Esophagus squamous epithelium (tissue), 5 donors: ENCODE measurements at regions not wholly inside any gene's neighbourhood (a gene's known extent, or its start where the extent isn't known, plus 50 kb on each side); places are given as distances from the start of the nearest gene placed in this dataset.

Experiments
- DNase-seq: peaks from one replicate; lab custom pipeline; 2025; lab: John Stamatoyannopoulos, UW
- H3K27ac ChIP-seq, 4 donors: fragments of 200-600 bp; sonication (generic); one replicate each; pipeline ENCODE4 v1.5.1; 2016 to 2019; ENCODE audit warnings: mild to moderate bottlenecking in 1 of 4
- H3K27me3 ChIP-seq, 4 donors: fragments of 200-600 bp; sonication (generic); 1 replicate in 3 of 4; 2 replicates in 1 of 4; pipeline versions ENCODE4 v1.5.1 to v1.6.0; 2017 to 2021; ENCODE audit warnings: antibody characterized with exemption in 1 of 4
- H3K36me3 ChIP-seq, 3 donors: fragments of 200-600 bp; sonication (generic); one replicate each; pipeline ENCODE4 v1.5.1; 2016 to 2019
- H3K4me1 ChIP-seq, 3 donors: fragments of 200-600 bp; sonication (generic); one replicate each; pipeline ENCODE4 v1.5.1; 2017 to 2019
- H3K4me3 ChIP-seq, 4 donors: fragments of 200-600 bp; sonication (generic); 1 replicate in 3 of 4; 2 replicates in 1 of 4; pipeline ENCODE4 v1.5.1; 2016 to 2019; ENCODE audit warnings: mild to moderate bottlenecking in 2 of 4, moderate library complexity in 1 of 4
- H3K9me3 ChIP-seq, 3 donors: fragments of 200-600 bp; sonication (generic); one replicate each; pipeline ENCODE4 v1.5.1; 2016 to 2019
- POLR2A ChIP-seq, 4 donors: fragments of 450-650 bp; IDR thresholded peaks; one replicate each; pipeline ENCODE4 v1.6.1; 2017; ENCODE audit warnings: antibody characterized with exemption in 4 of 4, mild to moderate bottlenecking in 4 of 4, moderate library complexity in 3 of 4
- WGBS, 2 donors: methylation state at CpG; one replicate each; pipeline ENCODE4 v1.1.5; 2018; 5-methylcytosine and 5-hydroxymethylcytosine counted together
- intact Hi-C: fragments of 100-400 bp; cut with DNase I; formaldehyde crosslinking; loops from one replicate; pipeline ENCODE4 v1.15.0; 2022
- TF ChIP-seq, protein P1 (sequence below), 6 experiments: fragments of 450-650 bp in 4 of 6; fragments of 200-600 bp in 2 of 6; sonication (generic) in 2 of 6; IDR thresholded peaks; one replicate each; pipeline ENCODE4 v1.5.1; 2016 to 2019; ENCODE audit warnings: antibody characterized with exemption in 6 of 6, mild to moderate bottlenecking in 4 of 6, moderate library complexity in 4 of 6
- donor health status: DM: yes; HTN: yes; CAD: no.

- Histone ChIP-seq H3K4me1 (peaks cover 0 to 6% (median 0%) of the 10 kb centered on the region in 3 donors), H3K27me3 (no peaks in the 10 kb centered on the region), H3K36me3 (no peaks in the 10 kb centered on the region), H3K27ac (no peak overlapping the region), H3K9me3 (no peaks in the 10 kb centered on the region), H3K4me3 (no peak overlapping the region)
- no peak for DNase-seq
- WGBS, 2 donors = 57 to 89% methylated on average over 4 to 6 of the region's 6 CpGs
- TF ChIP-seq, protein P1, sequence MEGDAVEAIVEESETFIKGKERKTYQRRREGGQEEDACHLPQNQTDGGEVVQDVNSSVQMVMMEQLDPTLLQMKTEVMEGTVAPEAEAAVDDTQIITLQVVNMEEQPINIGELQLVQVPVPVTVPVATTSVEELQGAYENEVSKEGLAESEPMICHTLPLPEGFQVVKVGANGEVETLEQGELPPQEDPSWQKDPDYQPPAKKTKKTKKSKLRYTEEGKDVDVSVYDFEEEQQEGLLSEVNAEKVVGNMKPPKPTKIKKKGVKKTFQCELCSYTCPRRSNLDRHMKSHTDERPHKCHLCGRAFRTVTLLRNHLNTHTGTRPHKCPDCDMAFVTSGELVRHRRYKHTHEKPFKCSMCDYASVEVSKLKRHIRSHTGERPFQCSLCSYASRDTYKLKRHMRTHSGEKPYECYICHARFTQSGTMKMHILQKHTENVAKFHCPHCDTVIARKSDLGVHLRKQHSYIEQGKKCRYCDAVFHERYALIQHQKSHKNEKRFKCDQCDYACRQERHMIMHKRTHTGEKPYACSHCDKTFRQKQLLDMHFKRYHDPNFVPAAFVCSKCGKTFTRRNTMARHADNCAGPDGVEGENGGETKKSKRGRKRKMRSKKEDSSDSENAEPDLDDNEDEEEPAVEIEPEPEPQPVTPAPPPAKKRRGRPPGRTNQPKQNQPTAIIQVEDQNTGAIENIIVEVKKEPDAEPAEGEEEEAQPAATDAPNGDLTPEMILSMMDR (IDR thresholded peaks at IDR 0.05) = no peak
- no peak for TF ChIP-seq POLR2A (IDR thresholded peaks at IDR 0.05)
- intact Hi-C loops = no loop called here
These were observed 318.6 kb upstream of the CASK start for GRCh38 chrX:42242004-42242403.

GRCh38 chrX:42241421-42241820 is 318.1 kb upstream of the CASK start:
- no peak for DNase-seq
- Histone ChIP-seq H3K4me3 (no peak overlapping the region), H3K27me3 (no peaks in the 10 kb centered on the region), H3K4me1 (peaks cover 0 to 4% (median 0%) of the 10 kb centered on the region in 3 donors), H3K27ac (no peak overlapping the region), H3K9me3 (no peaks in the 10 kb centered on the region), H3K36me3 (no peaks in the 10 kb centered on the region)
- WGBS, 2 donors = 31 to 83% methylated on average over 1 of the region's 1 CpG
- TF ChIP-seq POLR2A (IDR thresholded peaks at IDR 0.05) = no peak
- TF ChIP-seq, protein P1 (IDR thresholded peaks at IDR 0.05) = no peak
- intact Hi-C loops = no loop called here

GRCh38 chrX:42237956-42238355 is 314.6 kb upstream of the CASK start:
- no peaks in the 10 kb centered on the region for H3K36me3 ChIP-seq
- no peak for TF ChIP-seq POLR2A (IDR thresholded peaks at IDR 0.05)
- TF ChIP-seq, protein P1 (IDR thresholded peaks at IDR 0.05) = no peak
- H3K4me3 ChIP-seq = no peak overlapping the region
- no peaks in the 10 kb centered on the region for H3K27me3 ChIP-seq
- WGBS, 2 donors = 71% methylated on average over 2 of the region's 2 CpGs; no CpG with 5 or more reads in 1 of the 2 donors
- no peak for DNase-seq
- H3K27ac ChIP-seq = no peak overlapping the region
- intact Hi-C loops = no loop called here
- no peaks in the 10 kb centered on the region for H3K4me1 ChIP-seq
- no peaks in the 10 kb centered on the region for H3K9me3 ChIP-seq

DNA sequence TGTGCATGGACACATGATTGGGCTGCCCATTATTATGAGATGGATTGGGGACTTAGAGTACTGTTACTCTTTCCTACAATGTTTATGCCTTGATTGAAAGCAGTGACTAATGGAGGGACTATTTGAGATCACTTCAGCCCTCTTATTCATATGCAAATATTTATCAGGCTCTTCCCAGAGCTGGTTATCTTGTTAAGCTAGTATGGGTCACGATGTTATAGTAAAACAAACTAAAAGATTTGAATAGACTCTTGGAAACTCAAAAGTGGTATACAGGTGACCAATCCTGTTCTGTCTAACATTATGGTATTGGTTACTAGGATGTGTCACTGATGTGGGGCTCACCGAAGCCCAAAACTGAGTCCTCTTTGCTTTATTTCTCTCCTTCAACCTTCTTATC is 306.2 kb upstream of the CASK start:
- WGBS, 2 donors = 77 to 84% methylated on average over 2 of the region's 2 CpGs
- Histone ChIP-seq H3K4me3 (no peak overlapping the region), H3K36me3 (no peaks in the 10 kb centered on the region), H3K27me3 (no peaks in the 10 kb centered on the region), H3K4me1 (no peaks in the 10 kb centered on the region), H3K9me3 (no peaks in the 10 kb centered on the region), H3K27ac (no peak overlapping the region)
- no peak for DNase-seq
- intact Hi-C loops = no loop called here
- no peak for TF ChIP-seq POLR2A (IDR thresholded peaks at IDR 0.05)
- TF ChIP-seq, protein P1 (IDR thresholded peaks at IDR 0.05) = no peak

- intact Hi-C loops = no loop called here
- DNase-seq = no peak
- Histone ChIP-seq H3K36me3 (no peaks in the 10 kb centered on the region), H3K9me3 (no peaks in the 10 kb centered on the region), H3K4me3 (no peak overlapping the region), H3K27me3 (no peaks in the 10 kb centered on the region), H3K27ac (no peak overlapping the region), H3K4me1 (no peaks in the 10 kb centered on the region)
- no peak for TF ChIP-seq POLR2A (IDR thresholded peaks at IDR 0.05)
- TF ChIP-seq, protein P1 (IDR thresholded peaks at IDR 0.05) = no peak
- 75 to 93% methylated on average over 2 of the region's 2 CpGs for WGBS, 2 donors
These were observed 297.3 kb upstream of the CASK start for GRCh38 chrX:42220666-42221065.
